Caco-2 (cell line): ENCODE measurements at regions not wholly inside any gene's neighbourhood (a gene's known extent, or its start where the extent isn't known, plus 50 kb on each side); places are given as distances from the start of the nearest gene placed in this dataset.

ENCODE experiments used
- BruUV-seq: library from RNA; stranded (reverse); fragments of 400-500 nt; replicated peaks from 2 replicates; lab custom pipeline; 2021; lab: Mats Ljungman, UMichigan
- CTCF ChIA-PET: fragments of 300-600 bp; sonication (Branson Sonifier 250); formaldehyde crosslinking; loops from one replicate; lab custom pipeline; 2022; ENCODE audit warnings: antibody characterized with exemption; lab: Charles Lee
- POLR2A ChIA-PET: fragments of 300-600 bp; sonication (Branson Sonifier 250); formaldehyde crosslinking; loops from one replicate; lab custom pipeline; 2022; ENCODE audit warnings: antibody characterized with exemption; lab: Charles Lee
- DNase-seq, 2 experiments: peaks; one replicate each; pipeline versions ENCODE4 v3.0.0 to v3.0.0-alpha.2; 2020 to 2022
- H3K27me3 ChIP-seq: replicated peaks from 2 replicates; pipeline ENCODE4 v1.6.0; 2011; ENCODE audit warnings: low read length; ENCODE audit not compliant: control insufficient read depth, insufficient read depth
- H3K36me3 ChIP-seq: 2 replicates; pipeline ENCODE4 v1.5.1; 2011; ENCODE audit warnings: low read length; ENCODE audit not compliant: control insufficient read depth, insufficient read depth
- H3K4me1 ChIP-seq: fragments of 250-450 bp; sonication (Bioruptor Pico); 2 replicates; pipeline ENCODE4 v1.5.1; 2020; ENCODE audit warnings: mild to moderate bottlenecking
- H3K4me3 ChIP-seq: 2 replicates; pipeline ENCODE4 v1.5.1; 2011; ENCODE audit warnings: low read depth, mild to moderate bottlenecking, control low read depth, low read length
- H3K9me3 ChIP-seq: fragments of 250-450 bp; sonication (Bioruptor Pico); 2 replicates; pipeline ENCODE4 v1.5.1; 2020; ENCODE audit warnings: mild to moderate bottlenecking, moderate library complexity
- H3K27ac Mint-ChIP-seq: one replicate; pipeline ENCODE4 v1.8.0; 2022; ENCODE audit warnings: mixed read lengths; ENCODE audit not compliant: unreplicated experiment
- H3K27me3 Mint-ChIP-seq: one replicate; pipeline ENCODE4 v1.8.0; 2022; ENCODE audit warnings: mixed read lengths; ENCODE audit not compliant: insufficient read depth, unreplicated experiment
- H3K36me3 Mint-ChIP-seq: one replicate; pipeline ENCODE4 v1.8.0; 2022; ENCODE audit warnings: mild to moderate bottlenecking, mixed read lengths; ENCODE audit not compliant: insufficient read depth, unreplicated experiment
- H3K4me1 Mint-ChIP-seq: one replicate; pipeline ENCODE4 v1.8.0; 2022; ENCODE audit warnings: low read depth, mixed read lengths; ENCODE audit not compliant: unreplicated experiment
- H3K4me3 Mint-ChIP-seq: one replicate; pipeline ENCODE4 v1.8.0; 2022; ENCODE audit warnings: mild to moderate bottlenecking, moderate library complexity, mixed read lengths; ENCODE audit not compliant: unreplicated experiment
- H3K9me3 Mint-ChIP-seq: one replicate; pipeline ENCODE4 v1.8.0; 2022; ENCODE audit warnings: mixed read lengths; ENCODE audit not compliant: unreplicated experiment
- CTCF ChIP-seq, 2 experiments: fragments of 200-600 bp in 1 of 2; IDR thresholded peaks; 1 replicate in 1 of 2; 2 replicates in 1 of 2; pipeline versions ENCODE4 v1.5.1 to v1.8.0; 2011 to 2022; ENCODE audit warnings: antibody characterized with exemption in 1 of 2, control low read depth in 1 of 2, inconsistent platforms in 1 of 2, low read depth in 1 of 2, low read length in 1 of 2, mild to moderate bottlenecking in 1 of 2, moderate library complexity in 1 of 2; ENCODE audit not compliant: insufficient read depth in 1 of 2, severe bottlenecking in 1 of 2, unreplicated experiment in 1 of 2
- intact Hi-C: fragments of 100-400 bp; cut with micrococcal nuclease; formaldehyde crosslinking; loops from one replicate; pipeline ENCODE4 v1.10.0; 2022; ENCODE audit not compliant: unreplicated experiment

GRCh38 chr20:59398537-59399205 lies 98.3 kb downstream of the EDN3 start:
- ChIA-PET POLR2A (no interaction called here), CTCF (no interaction called here)
- no peak for TF ChIP-seq CTCF (IDR thresholded peaks at IDR 0.05; ENCODE audit: insufficient read depth in 1 of 2, low read depth in 1 of 2, low read length in 1 of 2, severe bottlenecking in 1 of 2, unreplicated experiment in 1 of 2)
- Histone ChIP-seq H3K9me3 (no peaks in the 10 kb centered on the region), H3K4me3 (no peak overlapping the region), H3K4me1 (peaks cover 16% of the 10 kb centered on the region), H3K36me3 (no peaks in the 10 kb centered on the region), H3K27me3 (no peaks in the 10 kb centered on the region)
- intact Hi-C loops: no loop called here
- Mint-ChIP-seq H3K4me3 (no peak overlapping the region), H3K36me3 (no peaks in the 10 kb centered on the region), H3K27me3 (no peaks in the 10 kb centered on the region), H3K4me1 (no peaks in the 10 kb centered on the region), H3K9me3 (peaks cover under 1% of the 10 kb centered on the region), H3K27ac (no peak overlapping the region)
- BruUV-seq: no TSS peak
- DNase-seq: no peak

GRCh38 chr20:59399426-59400099 lies 99.2 kb downstream of the EDN3 start:
- peaks cover 4% of the 10 kb centered on the region for H3K27me3 Mint-ChIP-seq
- H3K36me3 Mint-ChIP-seq: no peaks in the 10 kb centered on the region
- POLR2A ChIA-PET: no interaction called here
- H3K4me1 Mint-ChIP-seq: no peaks in the 10 kb centered on the region
- H3K36me3 ChIP-seq: no peaks in the 10 kb centered on the region
- H3K27me3 ChIP-seq: no peaks in the 10 kb centered on the region; the same call in 1 of the 2 replicates
- no TSS peak for BruUV-seq
- H3K4me1 ChIP-seq: peaks cover 20% of the 10 kb centered on the region
- no peak overlapping the region for H3K4me3 ChIP-seq
- no peak overlapping the region for H3K4me3 Mint-ChIP-seq
- H3K9me3 Mint-ChIP-seq: no peaks in the 10 kb centered on the region
- intact Hi-C loops: no loop called here
- CTCF ChIA-PET: interaction anchor here (0.9 kb wide), 1 partner anchor 312 kb away, joined by 4 read pairs; no protein-coding TSS in a partner anchor
- H3K9me3 ChIP-seq: no peaks in the 10 kb centered on the region
- no peak for DNase-seq
- H3K27ac Mint-ChIP-seq: no peak overlapping the region
- TF ChIP-seq CTCF (IDR thresholded peaks at IDR 0.05; ENCODE audit: insufficient read depth in 1 of 2, low read depth in 1 of 2, low read length in 1 of 2, severe bottlenecking in 1 of 2, unreplicated experiment in 1 of 2): no peak

- DNase-seq: no peak
- CTCF ChIA-PET: interaction anchor here (0.8 kb wide), 1 partner anchor 530 kb away, joined by 3 read pairs; no protein-coding TSS in a partner anchor
- H3K4me3 ChIP-seq: no peak overlapping the region
- H3K9me3 ChIP-seq: no peaks in the 10 kb centered on the region
- no peaks in the 10 kb centered on the region for H3K36me3 Mint-ChIP-seq
- H3K27me3 ChIP-seq: no peaks in the 10 kb centered on the region; the same call in 1 of the 2 replicates
- H3K4me1 ChIP-seq: peaks cover 20% of the 10 kb centered on the region
- no TSS peak for BruUV-seq
- H3K36me3 ChIP-seq: no peaks in the 10 kb centered on the region
- TF ChIP-seq CTCF (IDR thresholded peaks at IDR 0.05; ENCODE audit: insufficient read depth in 1 of 2, low read depth in 1 of 2, low read length in 1 of 2, severe bottlenecking in 1 of 2, unreplicated experiment in 1 of 2): no peak
- peaks cover 9% of the 10 kb centered on the region for H3K27me3 Mint-ChIP-seq
- H3K9me3 Mint-ChIP-seq: no peaks in the 10 kb centered on the region
- POLR2A ChIA-PET: interaction anchor here (0.6 kb wide), 1 partner anchor 178 kb away, joined by 10 read pairs; no protein-coding TSS in a partner anchor
- no peaks in the 10 kb centered on the region for H3K4me1 Mint-ChIP-seq
- intact Hi-C loops: no loop called here
- no peak overlapping the region for H3K27ac Mint-ChIP-seq
- H3K4me3 Mint-ChIP-seq: no peak overlapping the region
Observed at GRCh38 chr20:59400708-59401107, 100.3 kb downstream of the EDN3 start.
